ENCODE measurements at regions not wholly inside any gene's neighbourhood (a gene's known extent, or its start where the extent isn't known, plus 50 kb on each side); places are given as distances from the start of the nearest gene placed in this dataset.

- WGBS, 4 donors: 74 to 85% (median 75%) methylated on average over 3 of the region's 3 CpGs
- no peak for TF ChIP-seq CTCF (IDR thresholded peaks at IDR 0.05)
- no peak for TF ChIP-seq POLR2A (IDR thresholded peaks at IDR 0.05)
- ATAC-seq (no peak), DNase-seq (no peak)
- H3K9me3 ChIP-seq: peaks cover 0 to 3% (median 0%) of the 10 kb centered on the region in 12 donors
- no peaks in the 10 kb centered on the region for H3K36me3 ChIP-seq
- no peak overlapping the region for H3K27ac ChIP-seq
- intact Hi-C loops (cut with DNase I): no loop called here
- H3K27me3 ChIP-seq: no peaks in the 10 kb centered on the region
- no peak overlapping the region for H3K4me3 ChIP-seq
- H3K4me1 ChIP-seq: no peaks in the 10 kb centered on the region
Measured at GRCh38 chr2:101540518-101540917, 65.6 kb upstream of the RFX8 start.

- ATAC-seq (no peak), DNase-seq (no peak)
- Histone ChIP-seq H3K27ac (no peak overlapping the region), H3K36me3 (no peaks in the 10 kb centered on the region), H3K9me3 (peaks cover 0 to 3% (median 0%) of the 10 kb centered on the region in 12 donors), H3K4me3 (no peak overlapping the region), H3K27me3 (no peaks in the 10 kb centered on the region), H3K4me1 (peaks cover 0 to 14% (median 6%) of the 10 kb centered on the region in 12 donors)
- TF ChIP-seq CTCF (IDR thresholded peaks at IDR 0.05) (no peak), POLR2A (IDR thresholded peaks at IDR 0.05) (no peak)
- 69 to 77% (median 74%) methylated on average over 3 of the region's 3 CpGs for WGBS, 4 donors
- intact Hi-C loops (cut with DNase I): no loop called here
Measured at GRCh38 chr2:101538076-101538475, 63.2 kb upstream of the RFX8 start.

GRCh38 chr2:101534149-101534611, 59.3 kb upstream of the RFX8 start:
- no peaks in the 10 kb centered on the region for H3K27me3 ChIP-seq
- peak overlapping the region in 8 of 12 donors; percentile 10 to 78 (median 42) for H3K27ac ChIP-seq
- DNase-seq (no peak), ATAC-seq (peak in 3 of 4 donors; percentile 53 to 64 (median 62))
- WGBS, 4 donors: 37 to 60% (median 51%) methylated on average over 9 of the region's 9 CpGs
- H3K36me3 ChIP-seq: no peaks in the 10 kb centered on the region
- no peak overlapping the region for H3K4me3 ChIP-seq
- peaks cover 0 to 14% (median 6%) of the 10 kb centered on the region in 12 donors for H3K4me1 ChIP-seq
- H3K9me3 ChIP-seq: no peaks in the 10 kb centered on the region
- TF ChIP-seq CTCF (IDR thresholded peaks at IDR 0.05) (no peak), POLR2A (IDR thresholded peaks at IDR 0.05) (no peak)
- intact Hi-C loops (cut with DNase I): no loop called here

- DNase-seq (no peak), ATAC-seq (peak in 3 of 4 donors; percentile 67 to 87 (median 73))
- Histone ChIP-seq H3K27me3 (no peaks in the 10 kb centered on the region), H3K4me3 (no peak overlapping the region), H3K27ac (peak overlapping the region in 9 of 12 donors; percentile 0 to 78 (median 39)), H3K36me3 (no peaks in the 10 kb centered on the region), H3K4me1 (peaks cover 0 to 14% (median 6%) of the 10 kb centered on the region in 12 donors), H3K9me3 (no peaks in the 10 kb centered on the region)
- TF ChIP-seq CTCF (IDR thresholded peaks at IDR 0.05) (no peak), POLR2A (IDR thresholded peaks at IDR 0.05) (no peak)
- WGBS, 4 donors: 37 to 55% (median 45%) methylated on average over 10 of the region's 10 CpGs
- intact Hi-C loops (cut with DNase I): no loop called here
Measured at GRCh38 chr2:101533561-101534148, 58.7 kb upstream of the RFX8 start.
